SU-DHL-6 (cell line): ENCODE measurements at regions not wholly inside any gene's neighbourhood (a gene's known extent, or its start where the extent isn't known, plus 50 kb on each side); places are given as distances from the start of the nearest gene placed in this dataset.
A peak's percentile ranks its signal among the peaks of the same experiment; 100 is the strongest.
"Not testable (repeated sequence)": the region's sequence is repeated elsewhere in the genome, so short reads cannot be mapped to it uniquely, and the experiment has no call there.

Source experiments
- H2AFZ ChIP-seq: fragments of 200-600 bp; sonication (generic); 2 replicates; pipeline ENCODE4 v1.6.1; 2014; ENCODE audit warnings: low read depth, mild to moderate bottlenecking, moderate library complexity, mixed read lengths, antibody characterized with exemption, low read length; ENCODE audit not compliant: severe bottlenecking
- H3F3A ChIP-seq: fragments of 200-600 bp; shearing (Covaris generic); 2 replicates; pipeline ENCODE4 v1.6.0; 2016; ENCODE audit warnings: antibody characterized with exemption, mild to moderate bottlenecking; ENCODE audit not compliant: insufficient read depth
- H3K27ac ChIP-seq: fragments of 200-600 bp; sonication (generic); 2 replicates; pipeline ENCODE4 v1.5.1; 2016; ENCODE audit warnings: low read depth, mild to moderate bottlenecking, low read length, moderate library complexity, mixed read lengths
- H3K27me3 ChIP-seq: fragments of 200-600 bp; sonication (generic), shearing (Covaris generic); 2 replicates; pipeline ENCODE4 v1.6.0; 2014; ENCODE audit warnings: mild to moderate bottlenecking, low read length
- H3K36me3 ChIP-seq: fragments of 200-600 bp; sonication (generic); 2 replicates; pipeline ENCODE4 v1.6.1; 2014; ENCODE audit warnings: mild to moderate bottlenecking, low read length, mixed read lengths
- H3K4me2 ChIP-seq: fragments of 300-600, 200-600 bp; shearing (Covaris generic), sonication (generic); 2 replicates; pipeline ENCODE4 v1.6.0; 2014; ENCODE audit warnings: low read length, low read depth, mild to moderate bottlenecking; ENCODE audit not compliant: poor library complexity, severe bottlenecking
- H3K4me3 ChIP-seq: fragments of 200-600 bp; sonication (generic); 2 replicates; pipeline ENCODE4 v1.5.1; 2014; ENCODE audit warnings: antibody characterized with exemption, low read length, mild to moderate bottlenecking, mixed read lengths; ENCODE audit not compliant: insufficient read depth, poor library complexity, severe bottlenecking
- H3K79me2 ChIP-seq: fragments of 200-600 bp; sonication (generic); 2 replicates; pipeline ENCODE4 v1.6.1; 2014; ENCODE audit warnings: mild to moderate bottlenecking, low read length, moderate library complexity; ENCODE audit not compliant: insufficient read depth
- H3K9ac ChIP-seq: fragments of 200-600 bp; sonication (generic); 2 replicates; pipeline ENCODE4 v1.7.0; 2014; ENCODE audit warnings: mild to moderate bottlenecking, low read length
- H3K9me2 ChIP-seq: fragments of 200-600 bp; sonication (generic); replicated peaks from 2 replicates; pipeline ENCODE4 v1.6.1; 2014; ENCODE audit warnings: low read length; ENCODE audit not compliant: insufficient read depth
- H3K9me3 ChIP-seq: fragments of 200-600 bp; sonication (generic); 2 replicates; pipeline ENCODE4 v1.6.1; 2014; ENCODE audit warnings: low read length, mixed read lengths; ENCODE audit not compliant: insufficient read depth
- H4K20me1 ChIP-seq: fragments of 200-600 bp; sonication (generic); 2 replicates; pipeline ENCODE4 v1.6.1; 2014; ENCODE audit warnings: low read depth, mild to moderate bottlenecking, antibody characterized with exemption, low read length, moderate library complexity, mixed read lengths
- CTCF ChIP-seq: fragments of 200-600 bp; sonication (generic); IDR thresholded peaks from one replicate; pipeline ENCODE4 v1.5.1; 2017; ENCODE audit warnings: antibody characterized with exemption, mild to moderate bottlenecking, low read length, moderate library complexity; ENCODE audit not compliant: insufficient read depth, poor library complexity, severe bottlenecking
- EZH2phosphoT487 ChIP-seq: fragments of 200-600 bp; sonication (generic), shearing (Covaris generic); conservative IDR thresholded peaks from 2 replicates; pipeline ENCODE4 v1.6.1; 2018; ENCODE audit warnings: mild to moderate bottlenecking, antibody characterized with exemption, low read length, moderate library complexity, mixed read lengths

- not testable (repeated sequence) for H2AFZ ChIP-seq, H3K4me2 ChIP-seq, H3K4me3 ChIP-seq, H3K9ac ChIP-seq, H3K27me3 ChIP-seq, H4K20me1 ChIP-seq, H3F3A ChIP-seq, H3K79me2 ChIP-seq, H3K36me3 ChIP-seq, H3K9me3 ChIP-seq, H3K9me2 ChIP-seq, H3K27ac ChIP-seq
These were observed 82.7 kb upstream of the KIF2A start for GRCh38 chr5:62223312-62223670.

- not testable (repeated sequence) for H3K9me2 ChIP-seq, H3K27me3 ChIP-seq, H3K4me3 ChIP-seq, H3K36me3 ChIP-seq, H3F3A ChIP-seq, H3K9me3 ChIP-seq, H3K79me2 ChIP-seq, H4K20me1 ChIP-seq, H3K27ac ChIP-seq, H3K9ac ChIP-seq, H2AFZ ChIP-seq
- peak overlapping the region; percentile 31 for H3K4me2 ChIP-seq
These were observed 80.9 kb upstream of the KIF2A start for GRCh38 chr5:62224987-62225601.

- not testable (repeated sequence) for H3K79me2 ChIP-seq, H3K4me3 ChIP-seq, H3F3A ChIP-seq, H3K4me2 ChIP-seq, H4K20me1 ChIP-seq, H3K27me3 ChIP-seq, H3K27ac ChIP-seq, H3K9ac ChIP-seq, H3K36me3 ChIP-seq, H3K9me2 ChIP-seq, H3K9me3 ChIP-seq, H2AFZ ChIP-seq
These were observed 75.1 kb upstream of the KIF2A start for GRCh38 chr5:62230876-62231388.

- Histone ChIP-seq H3K36me3 (no peaks in the 10 kb centered on the region), H3K9ac (no peak overlapping the region)
These were observed 74.4 kb upstream of the KIF2A start for GRCh38 chr5:62231576-62231975.

GRCh38 chr5:62232218-62232617, 73.8 kb upstream of the KIF2A start:
- H2AFZ ChIP-seq, H3K9me3 ChIP-seq, H3F3A ChIP-seq, H3K27me3 ChIP-seq, H4K20me1 ChIP-seq, H3K36me3 ChIP-seq, H3K4me3 ChIP-seq, H3K4me2 ChIP-seq, H3K9ac ChIP-seq, H3K79me2 ChIP-seq, H3K27ac ChIP-seq, H3K9me2 ChIP-seq: not testable (repeated sequence)

More at GRCh38 chr5:62231576-62231975, 74.4 kb upstream of the KIF2A start:
- Histone ChIP-seq H3K4me3 (no peak overlapping the region), H3K79me2 (no peaks in the 10 kb centered on the region), H3K27me3 (no peaks in the 10 kb centered on the region), H2AFZ (no peak overlapping the region), H3K4me2 (no peak overlapping the region), H4K20me1 (no peaks in the 10 kb centered on the region), H3K9me2 (no peaks in the 10 kb centered on the region), H3K27ac (no peak overlapping the region), H3F3A (no peaks in the 10 kb centered on the region), H3K9me3 (no peaks in the 10 kb centered on the region)
- TF ChIP-seq CTCF (no peak), EZH2phosphoT487 (no peak)

- not testable (repeated sequence) for H4K20me1 ChIP-seq, H2AFZ ChIP-seq, H3K27ac ChIP-seq, H3K27me3 ChIP-seq, H3K36me3 ChIP-seq, H3K4me3 ChIP-seq, H3F3A ChIP-seq, H3K79me2 ChIP-seq, H3K9me3 ChIP-seq, H3K9ac ChIP-seq, H3K4me2 ChIP-seq, H3K9me2 ChIP-seq
These were observed 72.6 kb upstream of the KIF2A start for GRCh38 chr5:62233083-62234046.

- not testable (repeated sequence) for H3K4me3 ChIP-seq, H3K27ac ChIP-seq, H3K9me3 ChIP-seq, H3K9ac ChIP-seq, H3F3A ChIP-seq, H3K79me2 ChIP-seq, H4K20me1 ChIP-seq, H3K27me3 ChIP-seq, H3K9me2 ChIP-seq, H2AFZ ChIP-seq, H3K4me2 ChIP-seq, H3K36me3 ChIP-seq
These were observed 69.4 kb upstream of the KIF2A start for GRCh38 chr5:62236593-62236992.
